SK-N-SH (cell line): ENCODE measurements at regions not wholly inside any gene's neighbourhood (a gene's known extent, or its start where the extent isn't known, plus 50 kb on each side); places are given as distances from the start of the nearest gene placed in this dataset.

ENCODE experiments used
- CHD2 ChIP-seq: fragments of 150-350 bp; IDR thresholded peaks from 2 replicates; pipeline ENCODE4 v1.6.1; 2018; ENCODE audit warnings: low read length; ENCODE audit not compliant: partially characterized antibody
- EP300 ChIP-seq, 2 experiments: IDR thresholded peaks; 2 replicates each; pipeline versions ENCODE4 v1.4.0 to v1.6.1; 2012; ENCODE audit warnings: borderline replicate concordance in 1 of 2, low read depth in 1 of 2, low read length in 1 of 2
- MXI1 ChIP-seq: IDR thresholded peaks from 2 replicates; pipeline ENCODE4 v1.6.1; 2012; ENCODE audit warnings: mild to moderate bottlenecking, low read depth, low read length, improper control_type of control experiment
- POLR2AphosphoS5 ChIP-seq: IDR thresholded peaks from 2 replicates; pipeline ENCODE4 v1.6.1; 2012; ENCODE audit warnings: low read depth, low read length
- RFX5 ChIP-seq: IDR thresholded peaks from 2 replicates; pipeline ENCODE4 v1.6.1; 2012; ENCODE audit warnings: mild to moderate bottlenecking, improper control_type of control experiment, low read length
- RXRA ChIP-seq: IDR thresholded peaks from 2 replicates; pipeline ENCODE4 v1.4.0; 2012; ENCODE audit warnings: low read depth, mild to moderate bottlenecking, borderline replicate concordance
- SMC3 ChIP-seq: IDR thresholded peaks from 2 replicates; pipeline ENCODE4 v1.6.1; 2012; ENCODE audit warnings: low read depth, low read length, improper control_type of control experiment
- TEAD4 ChIP-seq: IDR thresholded peaks from 2 replicates; pipeline ENCODE4 v1.4.0; 2012; ENCODE audit warnings: mild to moderate bottlenecking, borderline replicate concordance; ENCODE audit not compliant: insufficient read depth
- USF1 ChIP-seq: IDR thresholded peaks from 2 replicates; pipeline ENCODE4 v1.4.0; 2012; ENCODE audit warnings: low read depth, borderline replicate concordance
- TF ChIP-seq, protein P1 (sequence below): fragments of 200-600 bp; sonication (generic); IDR thresholded peaks from 2 replicates; pipeline ENCODE4 v1.6.1; 2017; ENCODE audit warnings: antibody characterized with exemption, mild to moderate bottlenecking, moderate library complexity
- TF ChIP-seq, protein P2 (sequence below): IDR thresholded peaks from 2 replicates; pipeline ENCODE4 v1.4.0; 2012; ENCODE audit warnings: low read depth, borderline replicate concordance

GRCh38 chr18:40056079-40056692 lies 1898.8 kb upstream of the PIK3C3 start:
- TF ChIP-seq CHD2 (no peak), EP300 (IDR thresholded peaks at IDR 0.05; ENCODE audit: borderline replicate concordance in 1 of 2, low read depth in 1 of 2, low read length in 1 of 2) (no peak), TEAD4 (no peak), SMC3 (no peak), MXI1 (no peak), USF1 (no peak), POLR2AphosphoS5 (no peak), RXRA (no peak), RFX5 (no peak)
- TF ChIP-seq, protein P1, sequence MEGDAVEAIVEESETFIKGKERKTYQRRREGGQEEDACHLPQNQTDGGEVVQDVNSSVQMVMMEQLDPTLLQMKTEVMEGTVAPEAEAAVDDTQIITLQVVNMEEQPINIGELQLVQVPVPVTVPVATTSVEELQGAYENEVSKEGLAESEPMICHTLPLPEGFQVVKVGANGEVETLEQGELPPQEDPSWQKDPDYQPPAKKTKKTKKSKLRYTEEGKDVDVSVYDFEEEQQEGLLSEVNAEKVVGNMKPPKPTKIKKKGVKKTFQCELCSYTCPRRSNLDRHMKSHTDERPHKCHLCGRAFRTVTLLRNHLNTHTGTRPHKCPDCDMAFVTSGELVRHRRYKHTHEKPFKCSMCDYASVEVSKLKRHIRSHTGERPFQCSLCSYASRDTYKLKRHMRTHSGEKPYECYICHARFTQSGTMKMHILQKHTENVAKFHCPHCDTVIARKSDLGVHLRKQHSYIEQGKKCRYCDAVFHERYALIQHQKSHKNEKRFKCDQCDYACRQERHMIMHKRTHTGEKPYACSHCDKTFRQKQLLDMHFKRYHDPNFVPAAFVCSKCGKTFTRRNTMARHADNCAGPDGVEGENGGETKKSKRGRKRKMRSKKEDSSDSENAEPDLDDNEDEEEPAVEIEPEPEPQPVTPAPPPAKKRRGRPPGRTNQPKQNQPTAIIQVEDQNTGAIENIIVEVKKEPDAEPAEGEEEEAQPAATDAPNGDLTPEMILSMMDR: no peak
- TF ChIP-seq, protein P2, sequence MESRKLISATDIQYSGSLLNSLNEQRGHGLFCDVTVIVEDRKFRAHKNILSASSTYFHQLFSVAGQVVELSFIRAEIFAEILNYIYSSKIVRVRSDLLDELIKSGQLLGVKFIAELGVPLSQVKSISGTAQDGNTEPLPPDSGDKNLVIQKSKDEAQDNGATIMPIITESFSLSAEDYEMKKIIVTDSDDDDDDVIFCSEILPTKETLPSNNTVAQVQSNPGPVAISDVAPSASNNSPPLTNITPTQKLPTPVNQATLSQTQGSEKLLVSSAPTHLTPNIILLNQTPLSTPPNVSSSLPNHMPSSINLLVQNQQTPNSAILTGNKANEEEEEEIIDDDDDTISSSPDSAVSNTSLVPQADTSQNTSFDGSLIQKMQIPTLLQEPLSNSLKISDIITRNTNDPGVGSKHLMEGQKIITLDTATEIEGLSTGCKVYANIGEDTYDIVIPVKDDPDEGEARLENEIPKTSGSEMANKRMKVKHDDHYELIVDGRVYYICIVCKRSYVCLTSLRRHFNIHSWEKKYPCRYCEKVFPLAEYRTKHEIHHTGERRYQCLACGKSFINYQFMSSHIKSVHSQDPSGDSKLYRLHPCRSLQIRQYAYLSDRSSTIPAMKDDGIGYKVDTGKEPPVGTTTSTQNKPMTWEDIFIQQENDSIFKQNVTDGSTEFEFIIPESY: no peak
